GM21367 (cell line): ENCODE measurements at regions not wholly inside any gene's neighbourhood (a gene's known extent, or its start where the extent isn't known, plus 50 kb on each side); places are given as distances from the start of the nearest gene placed in this dataset.

Source experiments
- ATAC-seq: cut with Tn5 transposase; IDR thresholded peaks from one replicate; pipeline ENCODE4 v1.9.1; 2021; ENCODE audit not compliant: unreplicated experiment

DNA sequence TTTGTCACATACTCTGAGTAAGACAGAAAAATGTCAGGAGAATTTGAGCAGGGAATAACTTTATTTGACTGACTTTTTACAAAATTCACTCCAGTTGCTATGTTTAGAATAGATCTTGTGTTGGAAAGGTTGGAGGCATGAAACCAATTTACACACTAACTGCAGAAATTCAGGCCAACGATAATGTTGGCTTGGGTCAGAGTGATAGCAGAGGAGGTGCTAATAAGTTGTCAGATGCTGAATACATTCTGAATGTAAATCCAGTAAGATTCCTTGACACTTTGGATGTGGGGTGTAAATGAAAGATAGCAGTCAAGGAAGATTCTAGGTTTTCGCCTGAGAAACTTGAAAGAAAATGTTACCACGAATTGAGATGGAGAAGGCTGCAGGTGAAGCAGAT, 502.5 kb upstream of the GHITM start:
- ATAC-seq: no peak

DNA sequence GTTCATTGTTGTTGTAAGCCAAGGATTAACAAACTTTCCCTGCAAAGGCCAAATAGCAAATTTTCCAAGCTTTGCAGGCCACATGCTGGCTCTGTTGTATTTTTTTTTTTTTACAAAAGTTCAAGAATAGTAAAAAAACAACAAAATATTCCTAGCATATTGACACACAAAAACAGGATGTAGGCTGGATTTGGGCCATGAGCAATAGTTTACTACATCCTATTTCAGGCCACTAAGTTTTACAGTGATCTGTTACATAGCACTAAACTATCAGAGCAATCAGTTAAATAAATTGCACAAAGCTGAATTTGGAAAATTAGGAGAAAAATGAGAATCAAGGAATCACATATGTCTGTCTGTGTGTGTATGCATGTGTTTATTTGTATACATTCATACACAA, 491.8 kb upstream of the GHITM start:
- no peak for ATAC-seq

GRCh38 chr10:83648201-83648600, 491.1 kb upstream of the GHITM start:
- ATAC-seq: no peak

DNA sequence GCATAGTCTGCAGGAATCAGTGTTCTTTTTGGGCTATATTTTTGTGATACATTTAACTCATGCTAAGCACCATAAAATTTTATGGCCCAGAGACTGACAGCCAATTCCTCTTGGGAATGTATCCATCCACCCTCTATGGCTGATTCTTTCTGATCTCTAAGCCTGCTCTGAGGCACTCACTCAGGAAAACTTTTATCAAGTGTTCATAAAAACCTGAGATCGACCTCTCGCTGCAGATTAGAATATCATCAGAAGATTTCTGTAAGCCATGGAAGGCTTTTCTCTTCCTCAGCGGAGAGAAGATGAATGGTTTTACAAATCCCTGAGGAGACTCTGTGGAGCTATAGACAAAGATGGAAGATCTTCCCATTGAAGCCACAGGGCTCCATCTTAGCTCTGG, 489.8 kb upstream of the GHITM start:
- no peak for ATAC-seq

DNA sequence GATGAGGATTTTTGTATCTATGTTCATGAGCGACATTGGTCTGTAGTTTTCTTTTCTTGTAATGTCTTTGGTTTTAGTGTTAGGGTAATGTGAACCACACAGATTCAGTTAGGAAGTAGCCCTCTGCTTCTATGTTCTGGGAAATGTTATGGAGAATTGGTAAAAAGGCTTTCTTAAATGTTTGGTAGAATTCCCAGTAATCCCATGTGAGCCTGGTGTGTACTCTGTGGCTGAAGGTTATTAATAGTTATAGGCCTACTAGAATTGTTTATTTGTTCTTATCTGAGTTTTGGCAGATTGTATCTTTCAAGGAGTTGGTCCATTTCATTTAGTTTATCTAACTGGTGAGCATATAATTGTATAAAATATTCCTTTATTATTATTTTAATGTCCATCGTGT, 484.6 kb upstream of the GHITM start:
- no peak for ATAC-seq

- ATAC-seq: no peak
These were observed 482.4 kb upstream of the GHITM start for GRCh38 chr10:83656924-83657323.

DNA sequence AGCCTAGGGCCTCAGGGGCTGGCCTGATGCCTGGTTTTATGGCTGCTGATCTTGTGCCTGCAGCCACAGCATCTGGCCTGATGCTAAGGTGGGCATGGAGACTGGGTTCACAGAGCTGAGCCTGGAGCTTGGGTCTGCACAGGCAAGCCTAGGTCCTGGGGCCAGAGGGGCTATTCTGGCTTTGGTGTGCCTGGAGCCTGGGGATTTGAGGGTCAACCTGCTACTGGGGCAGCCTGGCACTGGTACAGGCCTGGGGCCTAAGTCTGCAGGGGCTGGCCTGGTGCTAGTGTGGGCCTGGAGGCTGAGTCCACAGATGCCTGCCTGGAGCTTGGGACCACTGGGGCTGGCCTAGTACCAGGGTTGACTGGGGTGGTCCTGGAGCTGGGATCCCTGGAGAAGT, 481.8 kb upstream of the GHITM start:
- ATAC-seq: no peak

DNA sequence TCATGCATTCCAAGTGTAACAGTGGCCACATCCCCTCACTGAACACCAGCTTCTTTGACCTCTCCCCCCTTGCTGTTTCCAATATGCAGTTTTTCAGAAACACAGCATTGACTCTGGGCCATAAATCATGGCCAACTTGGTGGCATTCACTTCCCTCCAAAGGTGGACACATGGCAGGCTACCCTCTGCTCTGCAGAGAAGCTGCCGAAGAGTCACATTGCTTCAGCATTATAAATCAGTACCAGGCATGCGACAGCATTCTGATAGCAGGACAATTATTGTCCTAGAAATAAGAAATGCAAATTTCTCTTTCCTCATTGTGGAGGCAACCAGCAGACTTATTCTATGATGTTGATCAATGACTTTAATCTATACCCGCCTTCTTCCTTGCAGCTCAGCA, 475.4 kb upstream of the GHITM start:
- ATAC-seq: no peak

- no peak for ATAC-seq
These were observed 472.5 kb upstream of the GHITM start for GRCh38 chr10:83666762-83667161.

DNA sequence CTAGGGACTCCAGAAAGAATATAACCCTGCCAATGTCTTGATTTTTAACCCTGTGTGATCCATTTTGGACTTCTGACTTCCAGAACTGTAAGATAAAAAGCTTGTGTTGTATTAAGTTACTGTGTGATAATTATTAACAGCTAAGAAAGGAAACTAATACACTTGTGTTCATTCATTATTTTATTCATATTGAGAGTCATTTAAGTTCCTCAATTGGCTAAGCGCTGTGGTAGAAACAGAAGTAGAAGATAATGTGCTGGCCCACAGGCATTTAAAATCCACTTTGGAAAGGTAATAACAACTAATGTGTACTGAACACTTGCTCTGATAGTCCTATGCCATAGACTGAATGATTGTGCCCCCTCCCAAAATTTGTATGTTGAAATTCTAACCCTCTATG, 471.7 kb upstream of the GHITM start:
- ATAC-seq: no peak

DNA sequence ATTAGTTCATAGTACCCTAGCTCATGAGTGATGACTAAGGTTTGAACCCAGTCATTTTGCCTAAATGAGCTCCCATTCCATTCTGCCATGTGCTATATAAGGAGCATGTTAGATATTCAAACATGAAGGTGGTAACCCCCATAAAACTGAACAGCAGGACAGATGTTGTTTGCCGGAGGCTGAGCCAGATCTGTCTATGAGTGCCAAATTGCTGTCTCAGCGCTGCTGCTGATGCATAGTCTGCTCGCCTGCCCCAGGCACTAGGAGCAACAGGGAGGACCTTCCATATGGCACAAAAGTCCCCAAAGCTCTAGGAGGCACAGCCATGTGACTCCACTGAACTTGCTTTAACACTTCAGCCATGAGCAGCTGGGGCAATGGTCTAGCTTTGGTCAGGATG, 466.0 kb upstream of the GHITM start:
- ATAC-seq: no peak

GRCh38 chr10:83677795-83678194, 461.5 kb upstream of the GHITM start:
- no peak for ATAC-seq

DNA sequence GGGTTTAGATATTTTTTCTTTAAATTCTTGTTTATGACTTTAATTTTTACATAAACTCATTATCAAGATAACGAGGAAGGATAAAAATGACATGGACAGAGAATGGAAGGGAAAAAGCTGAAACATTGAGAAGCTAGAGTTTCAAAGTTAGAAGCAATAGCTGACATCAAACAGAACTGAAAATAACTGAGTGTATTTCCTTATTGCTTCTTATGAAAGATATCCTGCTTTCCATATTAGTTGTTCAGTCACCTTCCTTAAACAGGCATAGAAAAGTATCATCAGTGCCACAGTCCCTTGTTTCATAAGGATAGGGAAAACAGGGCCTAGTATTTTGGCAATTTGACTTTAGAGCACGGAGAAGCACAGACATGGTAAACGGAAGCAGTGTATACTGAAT, 460.5 kb upstream of the GHITM start:
- no peak for ATAC-seq

GRCh38 chr10:83680470-83680891, 458.8 kb upstream of the GHITM start:
- ATAC-seq: peak; percentile 99

DNA sequence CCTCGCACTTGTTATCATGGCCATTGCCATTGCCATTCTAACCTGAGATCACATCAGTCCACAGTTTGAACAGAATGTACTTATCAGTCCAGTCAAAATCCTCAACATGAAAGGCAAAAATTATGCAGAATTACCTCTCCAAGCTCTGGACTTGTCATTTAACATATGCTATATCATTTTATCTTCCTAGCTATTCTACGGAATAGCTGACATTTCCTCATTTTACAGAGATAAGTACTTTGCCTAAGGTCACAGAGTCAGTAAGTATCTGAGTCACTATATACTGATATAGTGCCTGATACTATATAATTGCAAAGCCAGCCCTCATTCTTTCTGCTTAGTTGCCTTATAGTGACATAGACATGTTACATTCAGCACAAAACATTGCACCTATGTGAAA, 456.9 kb upstream of the GHITM start:
- ATAC-seq: no peak

DNA sequence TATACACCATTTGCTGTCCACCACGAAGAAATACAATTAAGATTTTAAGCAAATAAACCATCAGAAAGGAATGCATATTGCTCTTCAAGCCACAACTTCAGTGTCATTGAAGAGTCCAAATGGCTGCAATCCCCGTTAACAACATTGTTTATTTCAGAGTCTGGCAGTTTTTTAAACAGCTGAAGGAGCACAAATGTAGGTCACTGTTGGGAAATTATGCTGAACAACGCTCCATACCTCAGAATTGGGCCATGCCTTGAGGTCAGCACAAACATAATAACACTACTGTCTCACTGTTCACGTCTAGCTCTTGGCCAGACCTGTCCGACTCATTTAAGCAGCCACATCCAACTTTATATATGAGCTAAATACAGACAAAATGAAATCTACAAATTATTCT, 453.9 kb upstream of the GHITM start:
- no peak for ATAC-seq

DNA sequence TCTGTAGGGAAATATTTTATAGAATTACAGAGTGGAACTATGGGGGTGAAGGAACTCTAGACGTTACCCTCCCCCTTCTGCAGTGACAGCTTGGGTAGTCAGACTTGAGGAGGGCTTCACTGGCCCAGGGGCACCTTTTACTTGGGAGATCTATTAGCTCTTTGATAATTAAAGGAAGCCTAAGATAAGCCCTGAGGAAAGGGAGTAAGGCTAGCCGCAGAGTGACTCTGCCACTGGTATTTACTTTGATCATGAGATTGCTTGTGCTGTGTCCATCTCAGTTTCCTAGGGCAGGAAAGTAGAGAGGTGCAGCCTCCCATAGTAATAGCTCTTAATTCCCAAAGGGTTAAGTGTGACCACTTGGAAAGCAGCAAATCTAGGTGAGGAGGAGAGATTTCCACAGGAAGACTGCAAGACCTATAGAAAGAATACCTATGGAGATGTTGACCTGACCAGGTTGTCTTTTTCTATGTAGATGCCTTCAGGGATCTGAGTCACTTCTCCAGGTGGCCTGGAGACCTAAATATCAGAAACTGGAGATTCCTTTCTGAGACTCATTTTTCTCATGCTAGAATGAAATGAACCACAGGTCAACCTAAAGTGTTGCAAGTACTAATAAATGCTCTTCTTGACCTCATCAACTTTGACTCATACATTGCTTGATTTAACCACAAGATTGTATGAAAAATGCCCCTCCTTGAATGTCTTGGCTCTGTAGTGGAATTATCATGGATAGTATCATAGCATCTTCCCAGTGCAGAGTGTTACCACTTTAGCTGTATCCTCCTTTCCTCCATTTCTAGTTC, 447.3 kb upstream of the GHITM start:
- no peak for ATAC-seq

DNA sequence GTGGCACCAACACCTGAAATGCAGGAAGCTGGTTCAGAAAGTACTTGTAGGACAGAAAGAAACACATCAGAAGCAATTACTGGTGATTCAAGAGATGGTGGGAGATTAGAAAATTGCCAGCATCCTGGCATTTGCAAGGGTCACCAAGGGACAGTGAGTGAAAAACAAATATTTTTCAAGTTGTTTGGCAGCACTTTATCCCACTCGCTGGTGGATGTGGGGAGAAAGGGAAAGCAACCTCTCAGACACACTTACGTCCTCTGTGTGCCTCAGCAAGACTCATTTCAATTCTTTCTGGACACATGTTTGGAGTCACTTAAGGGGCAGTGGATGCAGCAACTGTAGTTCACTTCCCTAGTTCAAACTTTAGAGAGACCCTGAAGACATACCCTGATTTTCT, 440.4 kb upstream of the GHITM start:
- ATAC-seq: no peak

- no peak for ATAC-seq
These were observed 437.5 kb upstream of the GHITM start for GRCh38 chr10:83701799-83702198.

GRCh38 chr10:83702731-83703130, 436.6 kb upstream of the GHITM start:
- no peak for ATAC-seq

DNA sequence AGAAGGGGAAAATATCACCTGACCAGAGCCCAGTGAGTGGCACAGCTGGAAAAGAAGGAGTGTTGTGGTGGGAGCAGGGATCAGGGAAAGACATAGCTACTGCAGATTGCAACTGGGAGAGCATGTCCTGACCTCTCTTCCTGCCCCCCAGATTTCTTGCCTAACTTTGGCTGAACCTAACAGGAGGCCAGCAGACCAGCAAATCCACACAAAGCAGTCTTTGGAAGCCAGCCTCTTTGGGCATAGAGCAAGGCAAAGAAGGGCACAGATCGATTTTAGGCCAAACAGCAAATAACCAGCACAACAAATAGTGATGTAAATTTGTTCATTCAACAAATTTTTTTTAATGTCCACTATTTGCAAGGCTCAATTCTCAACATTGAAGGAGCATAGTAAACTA, 433.2 kb upstream of the GHITM start:
- no peak for ATAC-seq

DNA sequence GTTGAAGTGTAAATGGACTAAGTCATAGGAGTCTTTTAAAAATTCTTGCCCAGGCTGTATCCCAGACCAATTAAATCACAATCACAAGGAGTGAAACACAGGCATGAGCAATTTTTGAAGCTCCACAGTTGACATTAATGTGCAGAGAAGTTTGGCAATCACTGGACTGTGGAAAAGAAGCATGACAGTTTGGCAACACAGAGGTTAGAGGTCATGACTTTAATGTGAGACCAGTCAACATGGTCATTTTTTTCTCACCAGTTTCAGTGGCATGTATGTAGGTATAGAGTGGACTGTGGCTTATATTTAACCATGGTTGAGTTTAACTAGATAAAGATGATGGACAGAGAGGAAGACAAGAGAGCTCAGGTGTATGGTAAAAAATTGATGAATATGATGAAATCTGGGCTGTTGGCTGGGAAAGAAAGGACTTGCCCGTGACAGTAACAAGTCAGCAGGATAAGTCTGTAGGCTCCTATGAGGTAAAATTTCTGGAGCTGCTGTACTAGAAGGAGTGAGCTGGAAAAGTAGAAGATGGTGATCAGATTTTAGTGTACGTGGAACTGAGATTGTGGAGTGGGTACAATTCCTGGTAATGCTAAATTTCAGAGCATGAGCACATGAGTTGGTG, 432.2 kb upstream of the GHITM start:
- ATAC-seq: no peak

DNA sequence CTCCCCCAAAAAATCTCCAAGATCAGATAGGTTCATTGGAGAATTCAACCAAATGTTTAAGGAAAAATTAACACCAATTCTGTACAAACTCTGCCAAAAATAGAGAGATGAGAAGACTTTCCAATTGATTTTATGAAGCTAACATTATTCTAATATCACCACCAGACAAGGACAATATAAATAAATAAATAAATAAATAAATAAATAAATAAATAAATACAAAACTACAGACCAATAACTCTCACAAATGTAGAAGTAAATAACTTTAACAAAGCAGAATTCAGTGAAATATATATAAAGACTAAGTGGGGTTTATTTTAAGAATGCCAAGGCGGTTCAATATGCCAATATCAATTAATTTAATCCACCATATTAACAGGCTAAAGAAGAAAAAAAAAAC, 425.9 kb upstream of the GHITM start:
- ATAC-seq: no peak
